GM12878 (cell line): ENCODE measurements at regions not wholly inside any gene's neighbourhood (a gene's known extent, or its start where the extent isn't known, plus 50 kb on each side); places are given as distances from the start of the nearest gene placed in this dataset.

Experiments
- ATAC-seq: fragments of 200-7000 bp; cut with Tn5 transposase; 3 replicates; pipeline ENCODE4 v1.9.1; 2020; ENCODE audit warnings: mild to moderate bottlenecking, moderate library complexity
- BruUV-seq: library from RNA; stranded (reverse); fragments of 400-500 nt; replicated peaks from 2 replicates; lab custom pipeline; 2021; lab: Mats Ljungman, UMichigan
- CTCF ChIA-PET: fragments of 300-600 bp; sonication (Branson Sonifier 250); formaldehyde crosslinking; extraction: SDS; loops from one replicate; lab custom pipeline; 2021; ENCODE audit warnings: inconsistent platforms; lab: Yijun Ruan, JAX
- POLR2A ChIA-PET: fragments of 350-600 bp; formaldehyde crosslinking; extraction: SDS; loops from one replicate; lab custom pipeline; 2021; ENCODE audit warnings: inconsistent platforms; lab: Charles Lee
- RAD21 ChIA-PET: fragments of 300-600 bp; sonication (Branson Sonifier 250); formaldehyde crosslinking; loops from one replicate; lab custom pipeline; 2023; ENCODE audit warnings: antibody characterized with exemption; ENCODE audit not compliant: unreplicated experiment; lab: Charles Lee
- SMC1A ChIA-PET: fragments of 300-600 bp; sonication (Branson Sonifier 250); formaldehyde crosslinking; loops from one replicate; lab custom pipeline; 2023; ENCODE audit not compliant: unreplicated experiment, uncharacterized antibody; lab: Charles Lee
- DNase-seq: peaks from one replicate; pipeline ENCODE4 v3.0.0-alpha.2; 2011; ENCODE audit warnings: low read depth, low spot score
- FAIRE-seq: peaks from 3 replicates; lab custom pipeline; 2011; peaks lifted over from hg19 to GRCh38; lab: Jason Lieb, UNC
- H2AFZ ChIP-seq: 2 replicates; pipeline ENCODE4 v1.6.0; 2011; ENCODE audit warnings: low read depth, low read length, control low read depth; ENCODE audit not compliant: control insufficient read depth
- H3K27ac ChIP-seq: 2 replicates; pipeline ENCODE4 v1.5.1; 2011; ENCODE audit warnings: control low read depth; ENCODE audit not compliant: control insufficient read depth, insufficient read depth
- H3K27me3 ChIP-seq, 2 experiments: replicated peaks in 1 of 2; 2 replicates each; pipeline versions ENCODE4 v1.6.0 to v1.6.1; 2011; ENCODE audit warnings: low read length in 1 of 2; ENCODE audit not compliant: control insufficient read depth in 2 of 2, insufficient read depth in 2 of 2
- H3K36me3 ChIP-seq, 2 experiments: 2 replicates each; pipeline ENCODE4 v1.5.1; 2011; ENCODE audit warnings: low read length in 1 of 2; ENCODE audit not compliant: control insufficient read depth in 2 of 2, insufficient read depth in 2 of 2
- H3K4me1 ChIP-seq: 2 replicates; pipeline ENCODE4 v1.6.1; 2011; ENCODE audit warnings: mild to moderate bottlenecking, low read length, moderate library complexity, mixed read lengths; ENCODE audit not compliant: control insufficient read depth, insufficient read depth
- H3K4me2 ChIP-seq: 2 replicates; pipeline ENCODE4 v1.6.0; 2011; ENCODE audit warnings: control low read depth; ENCODE audit not compliant: control insufficient read depth, insufficient read depth
- H3K4me3 ChIP-seq: fragments of 200-600 bp; sonication (generic); 2 replicates; pipeline ENCODE4 v1.5.1; 2016
- H3K79me2 ChIP-seq: 2 replicates; pipeline ENCODE4 v1.6.0; 2011; ENCODE audit warnings: low read length; ENCODE audit not compliant: control insufficient read depth, insufficient read depth
- H3K9ac ChIP-seq: 2 replicates; pipeline ENCODE4 v1.8.0; 2011; ENCODE audit warnings: low read length, control low read depth, mixed read lengths; ENCODE audit not compliant: control insufficient read depth, insufficient read depth
- H3K9me3 ChIP-seq: replicated peaks from 3 replicates; pipeline ENCODE4 v1.5.1; 2011; ENCODE audit warnings: mild to moderate bottlenecking, low read length; ENCODE audit not compliant: control insufficient read depth, insufficient read depth
- H4K20me1 ChIP-seq: 2 replicates; pipeline ENCODE4 v1.6.0; 2011; ENCODE audit not compliant: control insufficient read depth, insufficient read depth
- ATF7 ChIP-seq: fragments of 450-650 bp; IDR thresholded peaks from 2 replicates; pipeline ENCODE4 v1.6.1; 2016; ENCODE audit warnings: low read depth, mild to moderate bottlenecking
- BHLHE40 ChIP-seq, 2 experiments: fragments of 450-650 bp in 1 of 2; IDR thresholded peaks; 2 replicates each; pipeline ENCODE4 v1.6.1; 2011 to 2017; ENCODE audit warnings: low read depth in 2 of 2, borderline replicate concordance in 1 of 2, improper control_type of control experiment in 1 of 2, low read length in 1 of 2, mild to moderate bottlenecking in 1 of 2
- ELK1 ChIP-seq: IDR thresholded peaks from 2 replicates; pipeline ENCODE4 v1.6.1; 2012; ENCODE audit warnings: low read depth, low read length, improper control_type of control experiment
- EP300 ChIP-seq, 2 experiments: fragments of 150-350 bp in 1 of 2; IDR thresholded peaks; 2 replicates each; pipeline ENCODE4 v1.6.1; 2011 to 2012; ENCODE audit warnings: low read depth in 2 of 2, low read length in 2 of 2, borderline replicate concordance in 1 of 2, improper control_type of control experiment in 1 of 2, inconsistent platforms in 1 of 2; ENCODE audit not compliant: control insufficient read depth in 1 of 2
- MYB ChIP-seq: fragments of 150-350 bp; IDR thresholded peaks from 2 replicates; pipeline ENCODE4 v1.6.1; 2014; ENCODE audit warnings: mild to moderate bottlenecking, low read depth, low read length, borderline replicate concordance
- NFXL1 ChIP-seq: fragments of 450-650 bp; IDR thresholded peaks from 2 replicates; pipeline ENCODE4 v1.6.1; 2017; ENCODE audit warnings: antibody characterized with exemption, mild to moderate bottlenecking, borderline replicate concordance
- NR2F1 ChIP-seq: fragments of 450-650 bp; conservative IDR thresholded peaks from 2 replicates; pipeline ENCODE4 v1.6.1; 2017; ENCODE audit warnings: mild to moderate bottlenecking
- NRF1 ChIP-seq: conservative IDR thresholded peaks from 2 replicates; pipeline ENCODE4 v1.6.1; 2011; ENCODE audit warnings: mild to moderate bottlenecking, low read depth, low read length, improper control_type of control experiment
- RFX5 ChIP-seq: IDR thresholded peaks from 2 replicates; pipeline ENCODE4 v1.6.1; 2011; ENCODE audit warnings: low read depth, low read length, improper control_type of control experiment
- SMARCA5 ChIP-seq: fragments of 450-650 bp; IDR thresholded peaks from 2 replicates; pipeline ENCODE4 v1.6.1; 2017; ENCODE audit warnings: mild to moderate bottlenecking
- SPI1 ChIP-seq: IDR thresholded peaks from 2 replicates; pipeline ENCODE4 v1.6.1; 2011; ENCODE audit warnings: low read depth, mild to moderate bottlenecking, low read length, moderate library complexity, borderline replicate concordance; ENCODE audit not compliant: insufficient read depth
- SRF ChIP-seq, 2 experiments: IDR thresholded peaks; 2 replicates each; pipeline ENCODE4 v1.6.1; 2011; ENCODE audit warnings: low read depth in 2 of 2, low read length in 2 of 2, mild to moderate bottlenecking in 1 of 2, moderate library complexity in 1 of 2
- TARDBP ChIP-seq: IDR thresholded peaks from 2 replicates; pipeline ENCODE4 v1.6.1; 2016; ENCODE audit warnings: borderline replicate concordance
- USF1 ChIP-seq: IDR thresholded peaks from 2 replicates; pipeline ENCODE4 v1.6.1; 2011; ENCODE audit warnings: borderline replicate concordance, low read depth, mild to moderate bottlenecking, moderate library complexity, mixed read lengths, low read length; ENCODE audit not compliant: insufficient read depth; ENCODE audit errors: extremely low read length
- WGBS: methylation state at CpG from one replicate; pipeline ENCODE4 v1.1.6; 2016; ENCODE audit warnings: low lambda C conversion rate; ENCODE audit not compliant: insufficient replicate concordance, insufficient coverage; ENCODE audit errors: missing lambda C conversion rate; 5-methylcytosine and 5-hydroxymethylcytosine counted together
- in situ Hi-C: fragments of 300-500 bp; cut with MboI; formaldehyde crosslinking; loops from 9 replicates; pipeline ENCODE4 v1.14.3; 2018; ENCODE audit warnings: mixed read lengths
- intact Hi-C: fragments of 100-400 bp; cut with micrococcal nuclease; formaldehyde crosslinking; loops from one replicate; pipeline ENCODE4 v1.14.2; 2022; ENCODE audit not compliant: unreplicated experiment
- TF ChIP-seq, protein P1 (sequence below): IDR thresholded peaks from 2 replicates; pipeline ENCODE4 v1.6.1; 2012; ENCODE audit warnings: improper control_type of control experiment, low read depth, low read length; ENCODE audit not compliant: insufficient replicate concordance

DNA sequence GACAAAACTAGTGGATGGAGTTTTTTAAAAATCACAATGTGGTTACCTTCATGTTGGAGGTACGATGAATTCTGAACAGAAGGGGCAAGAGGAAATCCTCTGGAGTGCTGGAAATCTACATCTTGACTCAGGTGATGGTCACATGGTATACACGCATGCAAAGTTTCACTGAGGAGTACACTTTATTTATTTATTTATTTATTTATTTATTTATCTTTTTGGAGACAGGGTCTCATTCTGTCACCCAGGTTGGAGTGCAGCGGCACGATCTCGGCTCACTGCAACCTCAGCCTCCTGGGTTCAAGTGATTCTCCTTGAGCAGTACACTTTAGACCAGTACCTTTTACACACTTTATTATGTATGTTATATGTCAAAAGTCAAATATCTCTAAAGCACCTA is 645.7 kb upstream of the DIPK2B start:
- no peak for ATAC-seq
- DNase-seq = no peak
- ChIA-PET SMC1A (no interaction called here), POLR2A (no interaction called here), CTCF (interaction anchor here (0.6 kb wide), 1 partner anchor 949 kb away, joined by 3 read pairs; no protein-coding TSS in a partner anchor), RAD21 (no interaction called here)
- BruUV-seq = no TSS peak
- Histone ChIP-seq H4K20me1 (no peaks in the 10 kb centered on the region), H3K9me3 (no peaks in the 10 kb centered on the region), H2AFZ (no peak overlapping the region), H3K36me3 (no peaks in the 10 kb centered on the region), H3K27me3 (peaks cover 0 to 9% of the 10 kb centered on the region in 2 experiments; a peak in 2 of 4 replicates), H3K4me3 (no peak overlapping the region), H3K9ac (no peak overlapping the region), H3K79me2 (no peaks in the 10 kb centered on the region), H3K4me1 (no peaks in the 10 kb centered on the region), H3K4me2 (no peak overlapping the region), H3K27ac (no peak overlapping the region)
- 75% methylated on average over 5 of the region's 5 CpGs for WGBS
- FAIRE-seq = no peak
- in situ Hi-C loops (loop anchor here (10.0 kb wide), 1 partner anchor 332 kb away; no protein-coding TSS in a partner anchor), intact Hi-C loops (no loop called here)
- TF ChIP-seq USF1 (no peak), NRF1 (no peak), TARDBP (no peak), NR2F1 (no peak), ATF7 (no peak), BHLHE40 (IDR thresholded peaks at IDR 0.05; ENCODE audit: borderline replicate concordance in 1 of 2, low read depth in 2 of 2, low read length in 1 of 2) (no peak), RFX5 (no peak), ELK1 (no peak), SMARCA5 (no peak), NFXL1 (no peak), MYB (no peak), SRF (IDR thresholded peaks at IDR 0.05; ENCODE audit: low read depth in 2 of 2, low read length in 2 of 2) (no peak), SPI1 (no peak), EP300 (IDR thresholded peaks at IDR 0.05; ENCODE audit: borderline replicate concordance in 1 of 2, control insufficient read depth in 1 of 2, low read depth in 2 of 2, low read length in 2 of 2) (no peak)
- TF ChIP-seq, protein P1, sequence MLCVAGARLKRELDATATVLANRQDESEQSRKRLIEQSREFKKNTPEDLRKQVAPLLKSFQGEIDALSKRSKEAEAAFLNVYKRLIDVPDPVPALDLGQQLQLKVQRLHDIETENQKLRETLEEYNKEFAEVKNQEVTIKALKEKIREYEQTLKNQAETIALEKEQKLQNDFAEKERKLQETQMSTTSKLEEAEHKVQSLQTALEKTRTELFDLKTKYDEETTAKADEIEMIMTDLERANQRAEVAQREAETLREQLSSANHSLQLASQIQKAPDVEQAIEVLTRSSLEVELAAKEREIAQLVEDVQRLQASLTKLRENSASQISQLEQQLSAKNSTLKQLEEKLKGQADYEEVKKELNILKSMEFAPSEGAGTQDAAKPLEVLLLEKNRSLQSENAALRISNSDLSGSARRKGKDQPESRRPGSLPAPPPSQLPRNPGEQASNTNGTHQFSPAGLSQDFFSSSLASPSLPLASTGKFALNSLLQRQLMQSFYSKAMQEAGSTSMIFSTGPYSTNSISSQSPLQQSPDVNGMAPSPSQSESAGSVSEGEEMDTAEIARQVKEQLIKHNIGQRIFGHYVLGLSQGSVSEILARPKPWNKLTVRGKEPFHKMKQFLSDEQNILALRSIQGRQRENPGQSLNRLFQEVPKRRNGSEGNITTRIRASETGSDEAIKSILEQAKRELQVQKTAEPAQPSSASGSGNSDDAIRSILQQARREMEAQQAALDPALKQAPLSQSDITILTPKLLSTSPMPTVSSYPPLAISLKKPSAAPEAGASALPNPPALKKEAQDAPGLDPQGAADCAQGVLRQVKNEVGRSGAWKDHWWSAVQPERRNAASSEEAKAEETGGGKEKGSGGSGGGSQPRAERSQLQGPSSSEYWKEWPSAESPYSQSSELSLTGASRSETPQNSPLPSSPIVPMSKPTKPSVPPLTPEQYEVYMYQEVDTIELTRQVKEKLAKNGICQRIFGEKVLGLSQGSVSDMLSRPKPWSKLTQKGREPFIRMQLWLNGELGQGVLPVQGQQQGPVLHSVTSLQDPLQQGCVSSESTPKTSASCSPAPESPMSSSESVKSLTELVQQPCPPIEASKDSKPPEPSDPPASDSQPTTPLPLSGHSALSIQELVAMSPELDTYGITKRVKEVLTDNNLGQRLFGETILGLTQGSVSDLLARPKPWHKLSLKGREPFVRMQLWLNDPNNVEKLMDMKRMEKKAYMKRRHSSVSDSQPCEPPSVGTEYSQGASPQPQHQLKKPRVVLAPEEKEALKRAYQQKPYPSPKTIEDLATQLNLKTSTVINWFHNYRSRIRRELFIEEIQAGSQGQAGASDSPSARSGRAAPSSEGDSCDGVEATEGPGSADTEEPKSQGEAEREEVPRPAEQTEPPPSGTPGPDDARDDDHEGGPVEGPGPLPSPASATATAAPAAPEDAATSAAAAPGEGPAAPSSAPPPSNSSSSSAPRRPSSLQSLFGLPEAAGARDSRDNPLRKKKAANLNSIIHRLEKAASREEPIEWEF = no peak
